ENCODE measurements at regions not wholly inside any gene's neighbourhood (a gene's known extent, or its start where the extent isn't known, plus 50 kb on each side); places are given as distances from the start of the nearest gene placed in this dataset.

DNA sequence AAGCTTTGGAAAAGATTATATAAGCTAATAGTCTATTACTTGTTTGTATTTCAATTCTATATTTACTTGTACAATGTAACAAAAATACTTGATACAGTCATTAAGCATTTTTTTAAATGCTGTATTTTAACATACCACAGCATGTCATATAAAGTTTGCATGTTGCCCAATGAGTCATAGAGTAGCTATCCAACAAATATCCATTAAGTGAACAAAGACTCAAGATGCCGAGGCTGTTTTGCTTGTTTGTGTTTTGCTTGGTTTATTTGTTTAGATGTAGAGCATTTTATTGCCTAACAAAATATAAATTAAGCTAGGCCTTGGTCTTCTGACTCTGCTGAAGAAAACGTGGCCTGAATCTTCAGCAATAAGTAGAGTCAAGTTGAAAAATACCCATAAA is 1584.3 kb upstream of the NUDT12 start (continued):
- TF ChIP-seq MXI1 (IDR thresholded peaks at IDR 0.05; ENCODE audit: low read depth, low read length) (no peak), RAD21 (IDR thresholded peaks at IDR 0.05; ENCODE audit: low read length) (no peak), RCOR1 (IDR thresholded peaks at IDR 0.05; ENCODE audit: low read length) (no peak), NFIC (IDR thresholded peaks at IDR 0.05; ENCODE audit: borderline replicate concordance) (no peak)

DNA sequence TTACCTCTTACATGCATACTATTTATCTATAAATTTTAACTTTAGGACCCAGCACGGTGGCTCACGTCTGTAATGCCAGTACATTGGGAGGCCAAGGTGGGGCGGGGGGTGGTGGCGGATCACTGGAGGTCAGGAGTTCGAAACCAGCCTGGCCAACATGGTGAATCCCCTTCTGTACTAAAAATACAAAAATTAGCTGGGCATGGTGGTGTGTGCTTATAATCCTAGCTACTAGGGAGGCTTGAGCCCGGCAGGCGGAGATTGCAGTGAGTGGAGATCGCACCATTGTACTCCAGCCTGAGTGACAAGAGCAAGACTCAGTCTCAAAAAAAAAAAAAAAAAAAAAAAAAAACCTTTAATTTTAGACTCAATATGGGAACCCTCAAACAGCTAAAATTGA is 1582.6 kb upstream of the NUDT12 start:
- DNase-seq, result no peak
- no peaks in the 10 kb centered on the region for H3K27me3 ChIP-seq (ENCODE audit: insufficient read depth)
- CTCF ChIA-PET, result no interaction called here

More for the DNA sequence above, 1582.6 kb upstream of the NUDT12 start:
- POLR2A ChIA-PET, result no interaction called here
- H3K36me3 ChIP-seq (replicated peaks in 1 of 2; ENCODE audit: control insufficient read depth in 1 of 2, insufficient read depth in 2 of 2, low read length in 1 of 2), result no peaks in the 10 kb centered on the region
- H3K4me1 ChIP-seq (ENCODE audit: control insufficient read depth in 1 of 2, insufficient read depth in 2 of 2, low read depth in 1 of 2, low read length in 1 of 2), result no peaks in the 10 kb centered on the region
- H4K20me1 ChIP-seq (ENCODE audit: insufficient read depth), result no peaks in the 10 kb centered on the region
- H3K9me3 ChIP-seq, result no peaks in the 10 kb centered on the region; the same call in 1 of the 2 replicates
- H3K27ac ChIP-seq (ENCODE audit: low read depth in 2 of 2, low read length in 1 of 2), result no peak overlapping the region
- no peak overlapping the region for H2AFZ ChIP-seq (ENCODE audit: low read depth)
- TF ChIP-seq, protein P1, sequence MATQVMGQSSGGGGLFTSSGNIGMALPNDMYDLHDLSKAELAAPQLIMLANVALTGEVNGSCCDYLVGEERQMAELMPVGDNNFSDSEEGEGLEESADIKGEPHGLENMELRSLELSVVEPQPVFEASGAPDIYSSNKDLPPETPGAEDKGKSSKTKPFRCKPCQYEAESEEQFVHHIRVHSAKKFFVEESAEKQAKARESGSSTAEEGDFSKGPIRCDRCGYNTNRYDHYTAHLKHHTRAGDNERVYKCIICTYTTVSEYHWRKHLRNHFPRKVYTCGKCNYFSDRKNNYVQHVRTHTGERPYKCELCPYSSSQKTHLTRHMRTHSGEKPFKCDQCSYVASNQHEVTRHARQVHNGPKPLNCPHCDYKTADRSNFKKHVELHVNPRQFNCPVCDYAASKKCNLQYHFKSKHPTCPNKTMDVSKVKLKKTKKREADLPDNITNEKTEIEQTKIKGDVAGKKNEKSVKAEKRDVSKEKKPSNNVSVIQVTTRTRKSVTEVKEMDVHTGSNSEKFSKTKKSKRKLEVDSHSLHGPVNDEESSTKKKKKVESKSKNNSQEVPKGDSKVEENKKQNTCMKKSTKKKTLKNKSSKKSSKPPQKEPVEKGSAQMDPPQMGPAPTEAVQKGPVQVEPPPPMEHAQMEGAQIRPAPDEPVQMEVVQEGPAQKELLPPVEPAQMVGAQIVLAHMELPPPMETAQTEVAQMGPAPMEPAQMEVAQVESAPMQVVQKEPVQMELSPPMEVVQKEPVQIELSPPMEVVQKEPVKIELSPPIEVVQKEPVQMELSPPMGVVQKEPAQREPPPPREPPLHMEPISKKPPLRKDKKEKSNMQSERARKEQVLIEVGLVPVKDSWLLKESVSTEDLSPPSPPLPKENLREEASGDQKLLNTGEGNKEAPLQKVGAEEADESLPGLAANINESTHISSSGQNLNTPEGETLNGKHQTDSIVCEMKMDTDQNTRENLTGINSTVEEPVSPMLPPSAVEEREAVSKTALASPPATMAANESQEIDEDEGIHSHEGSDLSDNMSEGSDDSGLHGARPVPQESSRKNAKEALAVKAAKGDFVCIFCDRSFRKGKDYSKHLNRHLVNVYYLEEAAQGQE (IDR thresholded peaks at IDR 0.05; ENCODE audit: low read depth, low read length), result no peak
- TF ChIP-seq RFX5 (IDR thresholded peaks at IDR 0.05; ENCODE audit: low read length) (no peak), GABPA (IDR thresholded peaks at IDR 0.05; ENCODE audit: low read depth) (no peak), SMC3 (IDR thresholded peaks at IDR 0.05; ENCODE audit: low read depth, low read length) (no peak), ELF1 (IDR thresholded peaks at IDR 0.05) (no peak), GATA2 (CRISPR knock-in tag; IDR thresholded peaks at IDR 0.05) (no peak), TCF12 (IDR thresholded peaks at IDR 0.05) (no peak), RAD21 (IDR thresholded peaks at IDR 0.05; ENCODE audit: low read length) (no peak), MEF2A (IDR thresholded peaks at IDR 0.05; ENCODE audit: borderline replicate concordance, low read depth) (no peak), SIN3A (IDR thresholded peaks at IDR 0.05; ENCODE audit: borderline replicate concordance, low read depth, low read length) (no peak), YY1 (IDR thresholded peaks at IDR 0.05; ENCODE audit: low read depth) (no peak), IRF3 (IDR thresholded peaks at IDR 0.05; ENCODE audit: low read depth, low read length) (no peak), FOSL2 (IDR thresholded peaks at IDR 0.05; ENCODE audit: borderline replicate concordance, low read depth) (no peak), POLR2AphosphoS5 (IDR thresholded peaks at IDR 0.05; ENCODE audit: low read depth, low read length) (no peak), FOXM1 (IDR thresholded peaks at IDR 0.05; ENCODE audit: low read depth) (no peak)
- TF ChIP-seq, protein P2, sequence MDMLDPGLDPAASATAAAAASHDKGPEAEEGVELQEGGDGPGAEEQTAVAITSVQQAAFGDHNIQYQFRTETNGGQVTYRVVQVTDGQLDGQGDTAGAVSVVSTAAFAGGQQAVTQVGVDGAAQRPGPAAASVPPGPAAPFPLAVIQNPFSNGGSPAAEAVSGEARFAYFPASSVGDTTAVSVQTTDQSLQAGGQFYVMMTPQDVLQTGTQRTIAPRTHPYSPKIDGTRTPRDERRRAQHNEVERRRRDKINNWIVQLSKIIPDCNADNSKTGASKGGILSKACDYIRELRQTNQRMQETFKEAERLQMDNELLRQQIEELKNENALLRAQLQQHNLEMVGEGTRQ (IDR thresholded peaks at IDR 0.05; ENCODE audit: borderline replicate concordance, low read depth, low read length), result no peak
- TF ChIP-seq, protein P3, sequence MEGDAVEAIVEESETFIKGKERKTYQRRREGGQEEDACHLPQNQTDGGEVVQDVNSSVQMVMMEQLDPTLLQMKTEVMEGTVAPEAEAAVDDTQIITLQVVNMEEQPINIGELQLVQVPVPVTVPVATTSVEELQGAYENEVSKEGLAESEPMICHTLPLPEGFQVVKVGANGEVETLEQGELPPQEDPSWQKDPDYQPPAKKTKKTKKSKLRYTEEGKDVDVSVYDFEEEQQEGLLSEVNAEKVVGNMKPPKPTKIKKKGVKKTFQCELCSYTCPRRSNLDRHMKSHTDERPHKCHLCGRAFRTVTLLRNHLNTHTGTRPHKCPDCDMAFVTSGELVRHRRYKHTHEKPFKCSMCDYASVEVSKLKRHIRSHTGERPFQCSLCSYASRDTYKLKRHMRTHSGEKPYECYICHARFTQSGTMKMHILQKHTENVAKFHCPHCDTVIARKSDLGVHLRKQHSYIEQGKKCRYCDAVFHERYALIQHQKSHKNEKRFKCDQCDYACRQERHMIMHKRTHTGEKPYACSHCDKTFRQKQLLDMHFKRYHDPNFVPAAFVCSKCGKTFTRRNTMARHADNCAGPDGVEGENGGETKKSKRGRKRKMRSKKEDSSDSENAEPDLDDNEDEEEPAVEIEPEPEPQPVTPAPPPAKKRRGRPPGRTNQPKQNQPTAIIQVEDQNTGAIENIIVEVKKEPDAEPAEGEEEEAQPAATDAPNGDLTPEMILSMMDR (IDR thresholded peaks at IDR 0.05), result no peak
- H3K79me2 ChIP-seq (ENCODE audit: insufficient read depth), result no peaks in the 10 kb centered on the region
- 82% methylated on average over 8 of the region's 8 CpGs for WGBS (ENCODE audit: low lambda C conversion rate)
- H3K9me2 ChIP-seq, result no peaks in the 10 kb centered on the region
- H3K9ac ChIP-seq, result no peak overlapping the region
- no peaks in the 10 kb centered on the region for H3F3A ChIP-seq (replicated peaks; ENCODE audit: insufficient read depth)
- H3K4me2 ChIP-seq, result no peak overlapping the region
- no peak overlapping the region for H3K4me3 ChIP-seq (ENCODE audit: low read depth in 2 of 2, low read length in 1 of 2)
